Muscle of back (tissue), 3 donors: ENCODE measurements at regions not wholly inside any gene's neighbourhood (a gene's known extent, or its start where the extent isn't known, plus 50 kb on each side); places are given as distances from the start of the nearest gene placed in this dataset.

Experiments used
- DNase-seq, 3 donors: peaks; one replicate each; pipeline versions ENCODE4 v3.0.0 to v3.0.0-alpha.2; 2013

- DNase-seq: peak; percentile 93 to 97 (median 94)
Measured at GRCh38 chr6:26196846-26197635, 109.8 kb downstream of the HFE start.

DNA sequence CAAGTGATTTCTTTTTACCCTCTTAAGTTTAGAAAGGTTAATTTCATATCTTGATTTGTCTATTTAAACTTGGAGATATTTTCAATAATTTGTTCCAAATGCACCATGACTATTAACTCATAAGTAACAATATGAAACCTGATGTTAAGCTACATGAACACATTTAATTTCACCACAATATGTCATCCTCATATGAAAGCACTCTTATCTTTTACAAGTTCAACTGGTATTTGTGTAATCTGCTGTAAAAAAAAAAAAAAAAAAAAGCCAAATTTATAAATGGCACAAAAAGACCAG lies 110.4 kb downstream of the HFE start:
- DNase-seq: no peak

DNA sequence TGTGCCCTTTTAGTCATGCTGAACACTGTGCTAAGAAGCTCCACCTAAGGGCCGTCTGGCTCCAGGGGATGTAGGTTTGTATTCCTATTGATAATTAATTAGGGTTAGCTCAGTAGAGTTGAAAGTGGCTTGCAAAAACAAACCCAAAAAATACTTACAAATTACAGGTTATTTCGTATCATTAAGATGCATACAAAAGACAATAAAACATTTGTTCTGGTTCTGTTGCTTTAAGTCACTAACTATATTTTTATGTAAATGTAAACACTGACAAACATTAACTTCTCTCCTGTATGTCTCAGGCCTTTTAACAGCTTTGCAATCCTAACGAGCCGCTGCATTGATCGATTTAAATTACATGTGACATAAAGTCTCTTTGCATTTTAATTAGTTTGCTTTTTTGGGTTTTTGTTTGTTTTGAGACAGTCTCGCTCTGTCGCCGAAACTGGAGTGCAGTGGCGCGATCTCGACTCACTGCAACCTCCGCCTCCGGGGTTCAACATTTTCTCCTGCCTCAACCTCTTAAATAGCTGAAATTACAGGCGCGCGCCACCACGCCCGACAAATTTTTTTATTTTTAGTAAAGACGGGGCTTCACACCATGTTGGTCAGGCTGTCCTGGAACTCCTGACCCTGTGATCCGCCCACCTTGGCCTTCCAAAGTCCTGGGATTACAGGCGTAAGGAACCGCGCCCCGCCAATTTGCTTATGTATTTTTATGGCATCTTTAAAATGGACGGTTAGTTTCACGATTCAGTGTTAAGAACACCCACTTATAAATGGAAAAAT lies 110.9 kb downstream of the HFE start:
- peak in 2 of 3 donors; percentile 38 to 75 for DNase-seq

- peak in 1 of 3 donors; percentile 56 for DNase-seq
Measured at GRCh38 chr6:26198722-26199056, 111.5 kb downstream of the HFE start.

DNA sequence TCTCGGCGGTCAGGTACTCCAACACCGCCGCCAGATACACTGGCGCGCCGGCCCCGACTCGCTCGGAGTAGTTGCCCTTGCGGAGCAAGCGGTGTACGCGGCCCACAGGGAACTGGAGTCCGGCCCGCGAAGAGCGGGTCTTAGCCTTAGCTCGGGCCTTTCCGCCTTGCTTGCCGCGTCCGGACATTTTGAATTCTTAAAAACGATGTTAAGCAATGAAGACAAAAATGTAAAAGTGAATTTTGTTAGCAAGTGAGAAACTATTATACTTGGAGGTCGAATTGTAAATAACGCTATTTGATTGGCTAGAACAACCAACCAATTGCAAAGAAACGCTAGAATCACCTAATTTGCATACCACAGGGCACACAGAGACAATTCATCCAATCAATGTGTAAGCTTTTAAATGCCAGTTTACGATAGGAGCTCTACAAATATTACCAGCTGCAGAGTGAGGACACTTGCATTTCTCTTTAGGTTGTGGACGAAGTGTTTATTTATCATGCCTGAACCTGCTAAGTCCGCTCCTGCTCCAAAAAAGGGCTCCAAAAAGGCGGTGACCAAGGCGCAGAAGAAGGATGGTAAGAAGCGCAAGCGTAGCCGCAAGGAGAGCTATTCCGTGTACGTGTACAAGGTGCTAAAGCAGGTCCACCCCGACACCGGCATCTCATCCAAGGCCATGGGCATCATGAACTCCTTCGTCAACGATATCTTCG lies 112.0 kb downstream of the HFE start:
- DNase-seq: peak; percentile 90 to 96 (median 96)

DNA sequence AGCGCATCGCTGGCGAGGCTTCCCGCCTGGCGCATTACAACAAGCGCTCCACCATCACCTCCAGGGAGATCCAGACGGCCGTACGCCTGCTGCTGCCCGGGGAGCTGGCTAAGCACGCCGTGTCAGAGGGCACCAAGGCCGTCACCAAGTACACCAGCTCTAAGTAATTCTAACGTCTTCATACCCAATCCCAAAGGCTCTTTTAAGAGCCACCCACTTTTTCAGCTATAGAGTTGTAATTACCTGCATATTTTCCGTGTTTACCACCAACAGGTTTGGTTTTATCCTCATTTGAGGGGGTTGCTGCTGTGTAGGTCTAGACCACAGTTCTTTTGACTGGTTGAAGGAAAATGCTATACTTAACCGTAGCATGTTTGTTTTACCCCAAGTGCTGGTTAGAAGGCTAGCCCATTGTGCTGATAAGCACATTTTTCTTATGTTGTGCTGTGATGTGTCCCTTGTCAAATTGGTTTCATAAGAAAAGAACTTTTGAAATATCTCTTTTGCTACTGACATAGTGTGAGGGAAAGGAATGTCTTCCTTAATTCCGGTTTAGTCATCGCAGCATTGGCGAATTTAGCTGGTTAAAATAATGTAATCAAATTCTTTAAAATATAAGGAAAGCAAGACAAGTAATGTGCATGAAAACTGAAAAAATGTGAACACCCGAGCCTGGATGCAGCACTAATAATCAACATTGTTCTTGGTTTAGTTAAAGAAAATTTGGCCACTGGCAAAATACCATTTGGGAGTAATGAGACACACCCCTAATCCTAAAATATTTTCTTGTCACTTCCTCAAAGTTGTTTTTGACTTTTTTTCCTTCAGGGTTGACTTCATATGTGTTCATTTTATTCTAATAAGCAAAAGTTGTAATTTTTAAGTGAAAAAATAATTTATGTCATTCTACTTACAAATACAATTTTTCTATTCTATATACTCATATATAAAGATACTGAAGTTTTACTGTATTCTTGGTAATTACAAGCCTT lies 112.8 kb downstream of the HFE start:
- DNase-seq: peak in 1 of 3 donors; percentile 41

DNA sequence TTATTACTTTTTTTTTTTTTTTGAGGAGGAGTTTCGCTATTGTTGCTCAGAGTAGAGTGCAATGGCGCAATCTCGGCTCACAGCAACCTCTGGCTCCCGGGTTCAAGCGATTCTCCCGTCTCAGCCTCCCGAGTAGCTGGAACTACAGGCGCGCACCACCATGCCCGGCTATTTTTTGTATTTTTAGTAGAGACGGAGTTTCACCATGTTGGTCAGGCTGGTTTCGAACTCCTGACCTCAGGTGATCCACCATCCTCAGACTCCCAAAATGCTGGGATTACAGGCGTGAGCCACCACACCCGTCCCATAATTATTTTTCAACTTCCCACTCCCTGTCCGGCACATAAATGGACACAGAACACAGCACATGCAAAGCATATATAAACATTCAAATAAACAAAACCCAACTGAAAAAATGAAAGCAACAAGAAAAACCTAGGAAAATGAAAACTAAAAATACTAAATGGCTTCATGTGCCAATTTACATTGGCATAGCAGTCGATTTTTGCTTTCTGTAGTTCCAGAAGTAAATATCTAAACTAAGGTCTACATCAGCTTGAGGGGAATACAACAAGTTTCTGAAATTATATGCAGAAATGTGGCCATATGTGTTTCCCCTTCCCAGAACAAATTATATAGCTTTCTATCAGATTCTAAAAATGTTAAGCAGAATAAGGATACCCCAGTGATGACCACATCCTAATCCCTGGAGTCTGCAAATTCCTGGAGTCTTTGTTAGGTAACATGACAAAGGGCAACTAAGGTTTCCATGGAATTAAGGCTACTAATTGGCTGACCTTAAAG lies 113.9 kb downstream of the HFE start:
- no peak for DNase-seq

DNA sequence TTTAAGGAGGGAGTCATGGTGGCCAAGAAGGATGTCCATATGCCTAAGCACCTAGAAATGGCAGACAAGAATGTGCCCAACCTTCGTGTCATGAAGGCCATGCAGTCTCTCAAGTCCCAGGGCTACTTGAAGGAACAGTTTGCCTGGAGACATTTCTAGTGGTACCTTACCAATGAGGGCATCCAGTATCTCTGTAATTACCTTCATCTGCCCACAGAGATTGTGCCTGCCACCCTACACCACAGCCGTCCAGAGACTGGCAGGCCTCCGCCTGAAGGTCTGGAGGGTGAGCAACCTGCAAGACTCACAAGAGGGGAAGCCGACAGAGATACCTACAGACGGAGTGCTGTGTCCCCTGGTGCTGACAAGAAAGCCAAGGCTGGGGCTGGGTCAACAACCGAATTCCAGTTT lies 115.0 kb downstream of the HFE start:
- DNase-seq: no peak

- no peak for DNase-seq
Measured at GRCh38 chr6:26202811-26203583, 115.8 kb downstream of the HFE start.

GRCh38 chr6:26204332-26205160 lies 117.3 kb downstream of the HFE start:
- peak; percentile 99 for DNase-seq

- DNase-seq: peak; percentile 91 to 96 (median 93)
Measured at GRCh38 chr6:26205161-26205624, 118.0 kb downstream of the HFE start.

- DNase-seq: peak; percentile 74 to 91 (median 82)
Measured at GRCh38 chr6:26205625-26206574, 118.7 kb downstream of the HFE start.

- peak in 1 of 3 donors; percentile 41 for DNase-seq
Measured at GRCh38 chr6:26206868-26207801, 119.9 kb downstream of the HFE start.

- no peak for DNase-seq
Measured at GRCh38 chr6:26211963-26212362, 124.7 kb downstream of the HFE start.

DNA sequence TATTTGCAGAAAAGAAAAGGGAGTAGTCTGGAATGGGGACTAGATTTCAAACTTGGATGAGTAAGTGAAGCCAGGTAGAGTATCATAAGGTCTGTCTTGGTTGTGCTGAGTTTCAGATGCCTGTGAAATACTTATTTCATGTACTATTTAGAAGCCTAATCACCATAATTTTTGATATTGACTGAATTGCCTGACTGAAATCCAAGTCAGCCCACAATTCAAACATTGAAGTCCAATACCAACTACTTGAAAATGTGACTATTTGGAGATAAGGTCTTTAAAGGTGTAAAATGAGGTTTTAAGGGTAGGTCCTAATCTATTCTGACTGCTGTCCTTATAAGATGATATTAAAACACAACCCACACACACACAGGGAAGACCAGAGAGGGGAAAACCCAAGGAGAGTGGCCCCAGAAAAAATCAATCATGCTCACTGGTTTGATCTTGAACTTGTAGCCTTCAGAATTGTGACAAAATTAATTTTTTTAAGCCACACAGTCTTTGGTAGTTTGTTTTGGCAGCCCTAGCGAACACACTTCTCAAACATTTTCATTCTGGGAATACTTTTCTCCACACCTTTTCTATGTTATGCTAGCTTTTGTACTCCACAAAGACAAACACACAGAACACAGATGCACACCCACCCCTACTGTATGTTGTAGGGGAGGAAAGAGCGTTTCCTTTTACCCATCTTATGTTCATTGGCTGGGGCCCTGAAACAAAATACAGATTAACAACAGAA lies 126.3 kb downstream of the HFE start:
- DNase-seq: no peak
